HG02970 (cell line): ENCODE measurements at regions not wholly inside any gene's neighbourhood (a gene's known extent, or its start where the extent isn't known, plus 50 kb on each side); places are given as distances from the start of the nearest gene placed in this dataset.
"Not testable (repeated sequence)": the region's sequence is repeated elsewhere in the genome, so short reads cannot be mapped to it uniquely, and the experiment has no call there.

Source experiments
- ATAC-seq: cut with Tn5 transposase; IDR thresholded peaks from one replicate; pipeline ENCODE4 v1.9.1; 2021; ENCODE audit warnings: mild to moderate bottlenecking, moderate library complexity, moderate number of reproducible peaks; ENCODE audit not compliant: unreplicated experiment, low FRiP score

DNA sequence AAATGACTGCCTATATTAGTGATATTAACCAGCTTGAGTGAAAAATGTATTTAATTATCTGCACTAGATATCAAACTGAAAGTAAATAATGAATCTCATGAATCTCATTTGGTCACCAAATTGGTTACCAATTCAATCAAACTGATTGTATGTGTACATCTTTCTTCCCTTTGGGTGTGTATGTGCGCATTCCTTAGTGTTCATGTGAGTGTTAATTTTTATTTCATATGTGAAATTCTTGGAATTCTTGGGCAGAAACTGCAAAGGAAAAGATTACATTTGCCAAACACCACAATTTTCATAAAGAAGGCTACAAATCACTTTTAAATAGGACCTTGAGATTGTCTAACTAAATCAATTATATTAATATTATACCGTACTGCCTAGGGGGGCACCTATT lies 648.4 kb upstream of the MARCKS start:
- no peak for ATAC-seq

DNA sequence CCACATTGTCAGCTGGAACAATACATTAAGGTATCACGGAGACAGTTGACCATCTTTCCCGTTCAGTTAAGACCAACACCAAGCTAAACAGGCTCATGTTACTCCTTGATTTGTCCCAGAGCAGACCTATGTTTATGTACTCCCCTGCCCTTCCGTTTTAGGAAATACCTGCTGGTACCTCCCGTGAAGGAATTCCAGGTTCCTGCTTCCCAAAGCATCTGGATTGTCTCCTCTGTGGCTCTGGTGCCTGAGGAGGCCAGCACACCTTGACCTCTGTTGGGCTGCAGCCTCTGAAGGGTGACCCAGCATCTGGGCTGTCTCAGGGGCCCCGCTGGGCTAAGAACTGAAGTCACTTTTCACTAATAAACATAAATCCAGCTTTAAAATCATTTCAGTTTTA lies 647.8 kb upstream of the MARCKS start:
- no peak for ATAC-seq

- no peak for ATAC-seq
Observed at GRCh38 chr6:113211170-113211569, 646.0 kb upstream of the MARCKS start.

DNA sequence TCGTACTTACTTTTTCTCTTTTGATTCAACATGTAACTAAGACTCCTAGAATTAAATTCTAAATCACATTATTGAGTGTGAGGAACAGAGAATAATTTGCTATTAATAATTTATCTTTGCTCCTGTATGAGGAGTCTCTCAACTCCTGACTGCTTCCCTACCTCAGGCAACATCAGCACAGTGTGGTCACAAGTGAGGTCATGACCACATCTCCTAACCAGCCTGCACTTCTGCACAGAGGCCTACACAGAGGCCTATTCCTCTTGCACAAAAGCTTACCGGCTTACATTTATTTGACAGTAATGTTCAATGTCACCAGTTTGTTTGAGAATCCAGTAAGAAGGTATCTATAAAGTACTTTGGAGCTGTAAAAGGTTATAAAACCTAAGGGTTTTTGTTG lies 637.4 kb upstream of the MARCKS start:
- ATAC-seq = no peak

DNA sequence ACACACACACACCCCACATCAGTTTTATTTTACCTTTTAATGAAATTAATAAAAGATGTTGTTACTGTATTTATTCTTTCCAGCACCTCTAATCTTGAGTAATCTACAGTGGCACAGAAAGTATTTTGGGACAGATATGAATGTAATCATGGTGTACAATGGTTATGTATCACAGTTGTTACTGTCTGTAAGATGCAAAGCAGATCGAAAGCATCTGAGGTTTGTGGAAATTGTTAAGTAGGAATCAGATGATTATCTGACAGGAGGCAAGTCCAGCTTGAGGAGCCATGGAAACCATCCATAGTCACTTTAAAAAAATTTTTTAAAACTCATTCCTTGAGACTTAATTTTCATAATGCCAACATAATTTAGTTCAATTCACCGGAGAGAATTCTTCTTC lies 636.3 kb upstream of the MARCKS start:
- no peak for ATAC-seq

- no peak for ATAC-seq
Observed at GRCh38 chr6:113221850-113222249, 635.3 kb upstream of the MARCKS start.

DNA sequence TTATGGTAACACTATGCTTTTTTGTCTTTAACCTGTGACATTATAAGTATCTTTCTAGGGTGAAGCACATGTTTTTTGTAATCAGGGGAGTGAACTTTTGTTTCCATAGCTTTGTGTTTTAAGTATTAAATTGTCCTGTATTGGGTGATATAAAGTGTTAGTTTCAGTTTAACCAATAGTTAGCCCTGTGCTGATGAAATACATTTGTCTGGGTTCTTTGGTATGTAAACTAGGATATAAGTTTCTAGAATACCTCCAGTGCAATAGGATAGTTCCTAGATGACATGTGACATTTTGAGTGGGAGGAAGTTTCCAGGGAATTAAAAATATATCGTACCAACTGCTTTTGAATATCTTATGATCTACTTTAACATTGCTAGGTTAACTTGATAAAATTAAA lies 611.0 kb upstream of the MARCKS start:
- ATAC-seq = no peak

DNA sequence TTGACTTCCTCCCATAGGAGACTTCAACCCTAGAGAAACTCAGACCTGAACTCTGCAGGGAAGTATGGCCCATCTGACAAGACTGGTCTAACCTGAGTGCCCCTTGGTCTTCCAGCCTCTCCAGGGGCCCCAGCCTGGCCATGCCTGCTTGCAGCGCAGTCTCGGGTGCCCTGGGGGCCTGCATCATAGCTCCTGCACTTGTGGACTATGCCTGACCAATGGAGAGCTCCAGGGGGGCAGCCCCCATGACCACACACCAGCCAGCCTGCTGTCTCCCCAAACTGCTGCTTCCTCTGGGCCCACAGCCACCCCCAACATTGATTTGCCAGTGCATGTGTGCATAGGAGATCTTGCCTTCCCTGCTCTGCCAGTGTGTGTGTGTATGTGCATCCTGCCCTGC lies 608.6 kb upstream of the MARCKS start:
- no peak for ATAC-seq

- not testable (repeated sequence) for ATAC-seq
Observed at GRCh38 chr6:113254194-113254593, 603.0 kb upstream of the MARCKS start.

DNA sequence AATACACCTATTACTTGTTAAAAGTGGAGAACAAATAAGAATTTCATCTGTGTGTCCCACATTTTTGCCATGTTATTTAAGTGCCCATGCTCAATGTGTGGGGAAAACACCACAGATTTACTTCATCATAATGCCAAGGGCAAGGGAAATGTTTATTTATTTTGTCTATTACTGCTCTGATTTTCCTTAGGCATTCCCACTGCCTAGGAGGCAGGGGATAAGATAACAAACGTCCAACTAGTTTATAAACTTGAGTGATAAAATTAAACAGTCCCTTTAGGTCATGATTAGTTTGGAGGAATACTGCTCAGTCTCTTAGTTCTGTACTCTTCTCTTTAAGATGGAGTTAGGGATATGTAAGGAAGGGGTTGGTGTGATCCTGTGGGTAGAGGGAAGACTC lies 598.4 kb upstream of the MARCKS start:
- no peak for ATAC-seq

DNA sequence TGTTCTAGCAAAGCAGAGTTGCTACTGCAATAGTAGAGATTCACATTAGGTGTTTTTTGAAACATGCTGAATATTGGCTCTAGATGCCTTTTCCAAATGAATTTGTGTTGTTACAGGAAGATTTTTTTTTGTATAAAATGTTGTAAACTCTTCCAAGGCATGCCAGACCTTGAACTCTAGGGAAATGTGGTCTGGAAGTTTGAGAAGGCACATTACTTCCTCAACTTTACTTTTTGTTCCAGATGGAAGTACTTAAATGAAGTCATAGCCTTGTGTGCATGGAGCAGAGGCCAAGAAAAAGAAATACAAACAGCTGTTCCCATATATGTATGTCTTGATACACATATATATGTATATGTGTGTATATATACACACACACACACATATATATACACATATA lies 585.7 kb upstream of the MARCKS start:
- ATAC-seq = no peak

GRCh38 chr6:113276601-113277000 lies 580.5 kb upstream of the MARCKS start:
- no peak for ATAC-seq

- ATAC-seq = no peak
Observed at GRCh38 chr6:113277111-113277510, 580.0 kb upstream of the MARCKS start.

DNA sequence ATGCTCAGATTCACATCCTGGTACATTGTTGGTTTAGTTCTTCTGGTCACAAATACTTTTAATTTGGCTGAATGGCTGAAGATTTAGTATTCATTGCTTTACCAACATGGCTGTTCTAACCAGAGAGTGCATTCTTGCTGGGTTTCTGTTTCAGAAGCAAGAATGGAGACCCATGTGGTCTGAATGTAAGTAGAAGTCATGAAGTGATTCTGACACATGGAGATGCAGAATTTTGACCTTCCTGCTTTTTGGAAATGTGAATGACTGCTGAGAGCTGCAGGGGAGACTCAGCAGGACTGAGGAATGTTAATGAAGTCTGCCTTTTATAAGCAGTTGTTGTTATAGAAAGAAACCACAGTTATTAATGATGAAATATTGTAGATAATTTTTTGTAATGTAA lies 576.1 kb upstream of the MARCKS start:
- ATAC-seq = no peak

- ATAC-seq = no peak
Observed at GRCh38 chr6:113281431-113281830, 575.7 kb upstream of the MARCKS start.

DNA sequence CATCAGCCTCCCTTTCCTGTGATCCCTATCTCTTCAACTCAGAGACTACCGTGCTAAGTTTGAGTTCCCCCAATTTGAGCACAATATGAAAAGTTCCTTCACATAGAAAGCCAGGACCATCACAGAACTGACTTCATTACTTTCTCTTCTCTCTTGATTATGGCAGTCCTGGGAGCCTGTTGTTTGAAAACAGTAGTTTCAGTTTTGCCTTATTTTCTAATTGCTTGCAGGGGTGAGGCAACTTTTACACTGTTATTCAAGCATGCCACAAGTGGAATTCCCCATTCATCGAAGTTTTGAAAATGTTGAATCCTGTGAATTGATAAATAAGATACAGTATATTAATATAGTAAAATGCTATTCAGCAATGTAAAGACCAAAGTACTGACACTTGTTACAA lies 569.7 kb upstream of the MARCKS start:
- ATAC-seq = no peak

DNA sequence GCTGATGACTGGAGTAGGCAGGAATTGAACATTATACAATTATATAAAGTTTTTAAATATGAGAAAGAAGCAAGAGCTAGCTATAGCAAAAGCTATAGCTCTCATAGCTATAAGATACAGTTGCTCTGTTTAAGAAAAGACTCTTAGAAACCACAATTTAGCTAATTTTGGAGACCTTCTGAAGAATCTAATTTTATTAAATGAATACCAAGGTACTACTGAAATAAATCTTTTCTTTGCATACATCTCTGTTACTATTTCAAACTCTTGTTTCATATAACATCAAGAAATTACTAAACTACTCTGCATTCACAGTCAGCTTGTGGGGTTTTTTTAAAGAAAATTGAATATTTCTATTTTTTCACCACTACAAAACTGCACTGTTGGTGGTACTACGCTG lies 568.7 kb upstream of the MARCKS start:
- ATAC-seq = no peak

DNA sequence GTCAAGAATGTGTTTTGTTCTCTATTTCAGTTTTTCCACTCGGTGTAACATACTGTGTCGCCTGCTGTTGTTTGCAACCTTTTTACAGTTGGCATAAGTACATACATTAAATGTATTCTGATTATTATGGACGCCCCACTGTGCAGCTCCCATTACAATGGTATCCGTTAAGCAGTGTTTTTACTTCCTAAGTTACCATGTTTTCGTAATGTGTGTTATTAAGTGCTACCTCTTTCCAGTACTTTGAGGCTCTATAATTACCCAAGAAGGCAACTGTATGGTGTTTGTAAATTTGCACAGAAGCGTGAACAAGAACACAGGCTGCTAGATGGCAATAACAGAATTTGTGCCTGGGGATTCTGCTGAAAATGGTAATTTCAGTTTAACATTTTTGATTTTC lies 568.0 kb upstream of the MARCKS start:
- ATAC-seq = no peak

DNA sequence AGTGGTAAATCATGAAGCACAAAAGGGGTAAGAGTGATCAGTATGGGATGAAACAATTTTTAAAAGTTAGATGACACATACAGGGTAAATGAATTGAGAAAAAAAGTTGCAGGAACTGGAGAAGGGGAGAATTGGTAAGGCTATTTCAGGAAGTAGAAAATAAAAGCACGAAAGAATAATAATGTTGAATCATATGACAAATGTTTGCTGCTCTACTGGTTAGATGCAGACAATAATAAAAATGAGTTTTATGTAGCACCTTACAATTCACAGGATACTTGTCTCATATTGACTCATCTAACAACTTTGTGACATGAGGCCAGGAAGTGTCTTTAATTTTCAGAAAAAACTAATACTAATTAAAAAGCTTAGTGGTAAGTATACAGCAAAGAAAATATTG lies 566.5 kb upstream of the MARCKS start:
- ATAC-seq = no peak

- ATAC-seq = no peak
Observed at GRCh38 chr6:113291751-113292445, 565.2 kb upstream of the MARCKS start.

DNA sequence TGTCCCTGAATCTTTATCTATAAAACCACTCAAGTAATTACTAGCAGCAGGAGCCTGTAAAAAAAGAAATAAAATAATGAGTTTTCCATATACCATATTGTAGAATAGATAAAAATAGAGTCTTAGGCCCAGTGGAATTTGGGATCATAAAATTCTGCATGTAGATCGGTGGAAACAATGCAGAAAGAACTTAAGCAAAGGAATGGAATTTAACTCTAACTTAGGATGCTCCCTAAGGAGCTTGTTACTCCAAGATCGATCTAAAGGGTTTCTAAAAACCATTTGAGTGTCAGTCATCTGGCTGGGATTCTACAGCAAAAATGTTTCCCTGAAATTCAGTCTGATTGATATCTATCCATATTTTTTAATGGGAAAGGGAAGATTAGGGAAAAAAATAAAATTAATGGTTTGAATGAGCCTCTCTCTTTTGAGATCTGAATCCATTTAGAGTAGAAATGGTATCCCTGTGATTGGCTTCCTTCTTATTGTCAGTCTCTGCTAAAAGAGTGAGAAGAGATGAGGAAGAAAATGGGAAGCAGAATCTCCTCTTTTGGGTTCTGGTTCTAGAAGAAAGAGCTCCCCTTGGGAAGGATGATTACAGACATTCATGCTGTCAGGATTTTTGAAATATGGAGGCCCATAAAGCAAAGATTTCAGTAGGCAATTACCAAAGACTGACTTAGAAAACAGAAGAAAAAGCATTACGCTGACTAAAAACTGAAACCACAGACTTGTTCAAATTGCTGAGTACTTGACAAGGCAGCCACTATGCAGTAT lies 564.3 kb upstream of the MARCKS start:
- ATAC-seq = no peak

GRCh38 chr6:113293423-113293740 lies 563.8 kb upstream of the MARCKS start:
- ATAC-seq = no peak
